ENCODE measurements at regions not wholly inside any gene's neighbourhood (a gene's known extent, or its start where the extent isn't known, plus 50 kb on each side); places are given as distances from the start of the nearest gene placed in this dataset.

DNA sequence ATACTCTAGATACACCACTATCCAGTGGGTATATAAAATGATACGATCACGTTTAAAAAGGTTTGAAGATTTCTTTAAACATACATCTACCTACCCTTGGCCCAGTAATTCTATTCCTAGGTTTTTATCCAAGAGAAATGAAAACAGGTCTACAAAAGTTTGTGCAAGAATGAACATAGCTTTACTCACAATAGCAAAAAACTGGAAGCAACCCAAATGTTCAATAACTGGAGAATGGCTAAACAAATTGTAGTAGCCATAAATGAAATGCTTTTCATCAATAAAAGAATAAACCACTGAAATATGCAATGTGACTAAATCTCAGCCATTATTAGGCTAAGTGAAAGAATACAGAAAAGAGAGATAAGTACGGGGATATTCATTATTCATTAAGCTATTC, 438.9 kb downstream of the ARHGEF28 start:
- no peak for TF ChIP-seq EZH2 (IDR thresholded peaks at IDR 0.05)
- TF ChIP-seq, protein P1, sequence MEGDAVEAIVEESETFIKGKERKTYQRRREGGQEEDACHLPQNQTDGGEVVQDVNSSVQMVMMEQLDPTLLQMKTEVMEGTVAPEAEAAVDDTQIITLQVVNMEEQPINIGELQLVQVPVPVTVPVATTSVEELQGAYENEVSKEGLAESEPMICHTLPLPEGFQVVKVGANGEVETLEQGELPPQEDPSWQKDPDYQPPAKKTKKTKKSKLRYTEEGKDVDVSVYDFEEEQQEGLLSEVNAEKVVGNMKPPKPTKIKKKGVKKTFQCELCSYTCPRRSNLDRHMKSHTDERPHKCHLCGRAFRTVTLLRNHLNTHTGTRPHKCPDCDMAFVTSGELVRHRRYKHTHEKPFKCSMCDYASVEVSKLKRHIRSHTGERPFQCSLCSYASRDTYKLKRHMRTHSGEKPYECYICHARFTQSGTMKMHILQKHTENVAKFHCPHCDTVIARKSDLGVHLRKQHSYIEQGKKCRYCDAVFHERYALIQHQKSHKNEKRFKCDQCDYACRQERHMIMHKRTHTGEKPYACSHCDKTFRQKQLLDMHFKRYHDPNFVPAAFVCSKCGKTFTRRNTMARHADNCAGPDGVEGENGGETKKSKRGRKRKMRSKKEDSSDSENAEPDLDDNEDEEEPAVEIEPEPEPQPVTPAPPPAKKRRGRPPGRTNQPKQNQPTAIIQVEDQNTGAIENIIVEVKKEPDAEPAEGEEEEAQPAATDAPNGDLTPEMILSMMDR (IDR thresholded peaks at IDR 0.05) = no peak
- no peak for TF ChIP-seq EZH2phosphoT487 (IDR thresholded peaks at IDR 0.05)
